A549 (cell line): ENCODE measurements at regions not wholly inside any gene's neighbourhood (a gene's known extent, or its start where the extent isn't known, plus 50 kb on each side); places are given as distances from the start of the nearest gene placed in this dataset.

ENCODE experiments used
- CHD2 ChIP-seq: fragments of 150-350 bp; IDR thresholded peaks from 2 replicates; pipeline ENCODE4 v1.6.1; 2014; ENCODE audit warnings: low read length; ENCODE audit not compliant: partially characterized antibody
- CTCF ChIP-seq: fragments of >200 bp; sonication (Bioruptor Twin); formaldehyde crosslinking; IDR thresholded peaks from 3 replicates; pipeline ENCODE4 v1.5.1; 2016
- E2F6 ChIP-seq: IDR thresholded peaks from 2 replicates; pipeline ENCODE4 v1.6.1; 2012; ENCODE audit warnings: low read depth, borderline replicate concordance
- EP300 ChIP-seq, 2 experiments: fragments of >200 bp; sonication (Bioruptor Twin); formaldehyde crosslinking; IDR thresholded peaks; 2 replicates in 1 of 2; 3 replicates in 1 of 2; pipeline ENCODE4 v1.6.1; 2016 to 2017
- HDAC2 ChIP-seq: fragments of 200-600 bp; sonication (generic); IDR thresholded peaks from 2 replicates; pipeline ENCODE4 v1.6.1; 2016
- JUNB ChIP-seq: fragments of >200 bp; sonication (Bioruptor Twin); formaldehyde crosslinking; IDR thresholded peaks from 2 replicates; pipeline ENCODE4 v1.6.1; 2016
- POLR2A ChIP-seq: IDR thresholded peaks from 2 replicates; pipeline ENCODE4 v1.6.1; 2012; ENCODE audit warnings: mild to moderate bottlenecking, low read length

GRCh38 chr21:18831942-18832676 is 428.5 kb upstream of the TMPRSS15 start:
- TF ChIP-seq CTCF (no peak), POLR2A (no peak), E2F6 (no peak), HDAC2 (no peak), CHD2 (no peak), JUNB (no peak), EP300 (IDR thresholded peaks at IDR 0.05) (no peak)
